Lower lobe of right lung (tissue), 2 donors: ENCODE measurements at regions not wholly inside any gene's neighbourhood (a gene's known extent, or its start where the extent isn't known, plus 50 kb on each side); places are given as distances from the start of the nearest gene placed in this dataset.
A peak's percentile ranks its signal among the peaks of the same experiment; 100 is the strongest.

Experiments
- ATAC-seq, 2 donors: fragments of 200-7000 bp; cut with Tn5 transposase; one replicate each; pipeline ENCODE4 v1.9.1; 2020 to 2022; ENCODE audit warnings: mild to moderate bottlenecking in 2 of 2, moderate library complexity in 2 of 2
- DNase-seq: peaks from one replicate; pipeline ENCODE4 v3.0.0-alpha.2; 2020
- H3K27ac ChIP-seq: fragments of 200-600 bp; one replicate; pipeline ENCODE4 v1.8.0; 2022
- H3K27me3 ChIP-seq: fragments of 200-600 bp; one replicate; pipeline ENCODE4 v1.8.0; 2022; ENCODE audit warnings: low read depth
- H3K36me3 ChIP-seq: fragments of 200-600 bp; one replicate; pipeline ENCODE4 v1.8.0; 2022; ENCODE audit warnings: mild to moderate bottlenecking
- H3K4me1 ChIP-seq: fragments of 200-600 bp; one replicate; pipeline ENCODE4 v1.8.0; 2022
- H3K4me3 ChIP-seq: fragments of 200-600 bp; one replicate; pipeline ENCODE4 v1.8.0; 2022; ENCODE audit warnings: mild to moderate bottlenecking
- H3K9me3 ChIP-seq: fragments of 200-600 bp; one replicate; pipeline ENCODE4 v1.8.0; 2022
- CTCF ChIP-seq: fragments of 200-600 bp; IDR thresholded peaks from one replicate; pipeline ENCODE4 v1.8.0; 2022; ENCODE audit warnings: antibody characterized with exemption, mild to moderate bottlenecking
- intact Hi-C: fragments of 100-400 bp; cut with DNase I; formaldehyde crosslinking; loops from one replicate; pipeline ENCODE4 v1.11.0; 2022
- donor health status: DM: no; HTN: yes; CAD: no; lungs with severe emphysema.

- ATAC-seq: no peak
- no peak for DNase-seq
- intact Hi-C loops: no loop called here
- Histone ChIP-seq H3K36me3 (no peaks in the 10 kb centered on the region), H3K9me3 (no peaks in the 10 kb centered on the region), H3K4me1 (no peaks in the 10 kb centered on the region), H3K4me3 (no peak overlapping the region), H3K27ac (no peak overlapping the region), H3K27me3 (no peaks in the 10 kb centered on the region)
- no peak for TF ChIP-seq CTCF
These were observed 64.3 kb upstream of the MSTN start for GRCh38 chr2:190126798-190127197.

GRCh38 chr2:190123956-190124355 is 61.4 kb upstream of the MSTN start:
- no peak overlapping the region for H3K4me3 ChIP-seq
- DNase-seq (no peak), ATAC-seq (no peak)
- TF ChIP-seq CTCF: no peak
- no peaks in the 10 kb centered on the region for H3K4me1 ChIP-seq
- no peaks in the 10 kb centered on the region for H3K9me3 ChIP-seq
- H3K36me3 ChIP-seq: no peaks in the 10 kb centered on the region
- no peaks in the 10 kb centered on the region for H3K27me3 ChIP-seq
- no peak overlapping the region for H3K27ac ChIP-seq
- intact Hi-C loops: no loop called here

DNA sequence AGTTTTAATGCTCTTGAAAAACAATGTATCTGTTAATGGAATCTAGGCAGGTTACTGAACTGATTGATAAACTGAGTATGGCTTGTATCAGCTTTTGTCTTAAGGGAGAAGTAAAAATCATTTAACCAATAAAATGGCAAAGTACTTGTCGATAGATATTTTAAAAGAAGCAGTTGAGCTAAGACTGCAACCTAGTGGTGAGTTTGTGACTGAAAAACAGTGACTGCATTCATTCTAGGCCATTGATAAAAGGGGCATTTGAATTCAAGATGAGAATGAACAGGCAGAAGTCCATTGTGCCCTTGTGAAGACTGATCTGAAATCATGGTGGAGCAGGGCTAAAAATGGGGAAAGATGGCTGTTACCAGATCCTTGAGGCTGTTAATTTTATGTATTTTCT is 59.4 kb upstream of the MSTN start:
- DNase-seq (no peak), ATAC-seq (no peak)
- intact Hi-C loops: no loop called here
- H3K4me3 ChIP-seq: no peak overlapping the region
- no peaks in the 10 kb centered on the region for H3K36me3 ChIP-seq
- H3K9me3 ChIP-seq: no peaks in the 10 kb centered on the region
- no peaks in the 10 kb centered on the region for H3K4me1 ChIP-seq
- H3K27me3 ChIP-seq: no peaks in the 10 kb centered on the region
- H3K27ac ChIP-seq: no peak overlapping the region
- TF ChIP-seq CTCF: no peak

DNA sequence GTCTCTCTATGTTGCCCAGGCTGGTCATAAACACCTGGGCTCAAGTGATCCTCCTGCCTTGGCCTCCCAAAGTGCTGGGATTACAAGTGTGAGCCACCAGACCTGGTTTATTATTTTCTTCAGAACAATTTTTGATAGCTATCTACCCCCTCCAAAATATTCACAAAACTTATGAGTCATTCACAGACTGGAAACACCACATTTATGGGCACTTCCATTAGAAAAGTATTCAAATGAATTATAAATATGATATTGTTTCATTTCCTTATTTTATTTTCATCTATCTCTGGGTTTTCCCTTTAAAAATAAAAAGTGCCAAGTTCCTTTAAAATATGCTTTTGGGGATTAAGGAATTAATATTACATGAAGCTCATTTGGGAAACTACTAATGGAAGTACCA is 58.8 kb upstream of the MSTN start:
- no peaks in the 10 kb centered on the region for H3K9me3 ChIP-seq
- no peaks in the 10 kb centered on the region for H3K36me3 ChIP-seq
- H3K27me3 ChIP-seq: no peaks in the 10 kb centered on the region
- intact Hi-C loops: no loop called here
- TF ChIP-seq CTCF: no peak
- H3K4me3 ChIP-seq: no peak overlapping the region
- H3K27ac ChIP-seq: no peak overlapping the region
- no peak for ATAC-seq
- no peak for DNase-seq
- H3K4me1 ChIP-seq: no peaks in the 10 kb centered on the region

DNA sequence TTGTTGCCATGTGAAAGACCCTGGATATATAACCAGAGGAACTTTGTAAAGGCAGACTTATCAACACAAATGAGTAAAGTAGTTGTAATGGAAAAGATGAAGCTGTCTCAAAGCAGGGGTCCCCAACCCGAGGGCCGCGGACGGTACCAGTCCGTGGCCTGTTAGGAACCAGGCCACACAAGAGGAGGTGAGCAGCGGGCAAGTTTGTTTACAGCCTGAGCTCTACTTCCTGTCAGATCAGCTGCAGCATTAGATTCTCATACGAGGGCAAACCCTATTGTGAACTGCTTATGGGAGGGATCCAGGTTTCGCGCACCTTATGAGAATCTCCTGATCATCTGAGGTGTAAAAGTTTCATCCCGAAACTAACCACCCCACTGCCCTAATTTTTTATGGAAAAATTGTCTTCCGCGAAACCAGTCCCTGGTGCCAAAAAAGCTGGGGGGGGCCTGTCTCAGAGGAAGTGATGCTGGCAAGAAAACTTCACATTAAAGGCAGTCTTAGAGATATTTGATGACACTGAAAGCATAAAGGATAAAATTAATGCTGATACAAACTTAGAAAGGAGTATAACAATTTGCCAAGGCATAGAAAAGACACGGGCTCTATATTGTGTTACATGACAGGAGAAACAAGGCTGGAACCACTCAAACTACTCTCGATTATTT is 57.5 kb upstream of the MSTN start:
- intact Hi-C loops: no loop called here
- Histone ChIP-seq H3K4me1 (no peaks in the 10 kb centered on the region), H3K4me3 (peak overlapping the region; percentile 21), H3K27me3 (no peaks in the 10 kb centered on the region), H3K27ac (no peak overlapping the region), H3K9me3 (no peaks in the 10 kb centered on the region), H3K36me3 (no peaks in the 10 kb centered on the region)
- ATAC-seq (no peak), DNase-seq (no peak)
- no peak for TF ChIP-seq CTCF
